Neural crest cell (in vitro differentiated cells): ENCODE measurements at regions not wholly inside any gene's neighbourhood (a gene's known extent, or its start where the extent isn't known, plus 50 kb on each side); places are given as distances from the start of the nearest gene placed in this dataset.

ENCODE experiments used
- DNase-seq: peaks from one replicate; pipeline ENCODE4 v3.0.0; 2021; ENCODE audit warnings: low read depth, mixed read lengths, low spot score
- H3K27ac Mint-ChIP-seq: one replicate; pipeline ENCODE4 v1.8.0; 2021; ENCODE audit warnings: mild to moderate bottlenecking, mixed read lengths; ENCODE audit not compliant: unreplicated experiment
- H3K27me3 Mint-ChIP-seq: 2 replicates; pipeline ENCODE4 v1.8.0; 2021; ENCODE audit warnings: low read depth, mild to moderate bottlenecking, mixed read lengths
- H3K36me3 Mint-ChIP-seq: 2 replicates; pipeline ENCODE4 v1.8.0; 2021; ENCODE audit warnings: low read depth, mild to moderate bottlenecking, mixed read lengths
- H3K4me1 Mint-ChIP-seq: 2 replicates; pipeline ENCODE4 v1.8.0; 2021; ENCODE audit warnings: mixed read lengths
- H3K4me3 Mint-ChIP-seq: one replicate; pipeline ENCODE4 v1.8.0; 2021; ENCODE audit warnings: mild to moderate bottlenecking, mixed read lengths
- H3K9me3 Mint-ChIP-seq: 2 replicates; pipeline ENCODE4 v1.8.0; 2021; ENCODE audit warnings: mixed read lengths
- CTCF ChIP-seq: fragments of 200-600 bp; sonication (generic); conservative IDR thresholded peaks from 2 replicates; pipeline ENCODE4 v1.5.0; 2021; ENCODE audit warnings: antibody characterized with exemption, mild to moderate bottlenecking

GRCh38 chr5:166086568-166086967 is 2204.9 kb upstream of the WWC1 start:
- no peak for DNase-seq
- no peak overlapping the region for H3K27ac Mint-ChIP-seq
- H3K36me3 Mint-ChIP-seq, result no peaks in the 10 kb centered on the region
- H3K4me3 Mint-ChIP-seq, result no peak overlapping the region
- no peaks in the 10 kb centered on the region for H3K27me3 Mint-ChIP-seq
- no peak for TF ChIP-seq CTCF
- H3K4me1 Mint-ChIP-seq, result peaks cover 26% of the 10 kb centered on the region
- no peaks in the 10 kb centered on the region for H3K9me3 Mint-ChIP-seq

- DNase-seq, result no peak
- Mint-ChIP-seq H3K9me3 (peaks cover 3% of the 10 kb centered on the region), H3K27ac (no peak overlapping the region), H3K36me3 (no peaks in the 10 kb centered on the region), H3K4me3 (no peak overlapping the region), H3K27me3 (no peaks in the 10 kb centered on the region), H3K4me1 (peaks cover 23% of the 10 kb centered on the region)
- no peak for TF ChIP-seq CTCF
Observed at GRCh38 chr5:166088389-166089039, 2202.9 kb upstream of the WWC1 start.

GRCh38 chr5:166091931-166092330 is 2199.5 kb upstream of the WWC1 start:
- TF ChIP-seq CTCF, result no peak
- H3K4me1 Mint-ChIP-seq, result peaks cover 5% of the 10 kb centered on the region
- H3K27me3 Mint-ChIP-seq, result no peaks in the 10 kb centered on the region
- DNase-seq, result no peak
- H3K36me3 Mint-ChIP-seq, result no peaks in the 10 kb centered on the region
- H3K27ac Mint-ChIP-seq, result no peak overlapping the region
- no peak overlapping the region for H3K4me3 Mint-ChIP-seq
- H3K9me3 Mint-ChIP-seq, result peaks cover 8% of the 10 kb centered on the region

GRCh38 chr5:166093312-166093711 is 2198.1 kb upstream of the WWC1 start:
- Mint-ChIP-seq H3K4me1 (peaks cover 2% of the 10 kb centered on the region), H3K27me3 (no peaks in the 10 kb centered on the region), H3K9me3 (peaks cover 8% of the 10 kb centered on the region), H3K27ac (no peak overlapping the region), H3K36me3 (no peaks in the 10 kb centered on the region), H3K4me3 (no peak overlapping the region)
- TF ChIP-seq CTCF, result no peak
- DNase-seq, result no peak

- Mint-ChIP-seq H3K27ac (no peak overlapping the region), H3K9me3 (peaks cover 6% of the 10 kb centered on the region), H3K4me1 (no peaks in the 10 kb centered on the region), H3K4me3 (no peak overlapping the region), H3K36me3 (peaks cover 4% of the 10 kb centered on the region), H3K27me3 (no peaks in the 10 kb centered on the region)
- DNase-seq, result no peak
- no peak for TF ChIP-seq CTCF
Observed at GRCh38 chr5:166102947-166103346, 2188.5 kb upstream of the WWC1 start.
